ENCODE measurements at regions not wholly inside any gene's neighbourhood (a gene's known extent, or its start where the extent isn't known, plus 50 kb on each side); places are given as distances from the start of the nearest gene placed in this dataset.
"Not testable (repeated sequence)": the region's sequence is repeated elsewhere in the genome, so short reads cannot be mapped to it uniquely, and the experiment has no call there.

- peak; percentile 35; the same call in 1 of the 2 replicates for TF ChIP-seq ISL1 (CRISPR knock-in tag; IDR thresholded peaks at IDR 0.05)
- TF ChIP-seq ZC3H10 (CRISPR knock-in tag; IDR thresholded peaks at IDR 0.05): no peak
- ATAC-seq: no peak
Observed at GRCh38 chr7:41403291-41403690, 299.6 kb downstream of the INHBA start.

GRCh38 chr7:41401833-41402232 is 301.1 kb downstream of the INHBA start:
- ATAC-seq: no peak
- TF ChIP-seq ISL1 (CRISPR knock-in tag; IDR thresholded peaks at IDR 0.05) (no peak), ZNF8 (CRISPR knock-in tag; IDR thresholded peaks at IDR 0.05) (no peak), SNAI2 (CRISPR knock-in tag; IDR thresholded peaks at IDR 0.05) (no peak), ZFP3 (CRISPR knock-in tag; IDR thresholded peaks at IDR 0.05) (no peak)

GRCh38 chr7:41399171-41399570 is 303.7 kb downstream of the INHBA start:
- TF ChIP-seq CSRNP3 (CRISPR knock-in tag; IDR thresholded peaks at IDR 0.05): no peak
- TF ChIP-seq TSHZ2 (CRISPR knock-in tag; IDR thresholded peaks at IDR 0.05): no peak
- TF ChIP-seq ZNF8 (CRISPR knock-in tag; IDR thresholded peaks at IDR 0.05): no peak
- TF ChIP-seq ZFP30 (CRISPR knock-in tag; IDR thresholded peaks at IDR 0.05): no peak
- no peak for ATAC-seq

GRCh38 chr7:41391818-41392217 is 311.1 kb downstream of the INHBA start:
- TF ChIP-seq CSDC2 (CRISPR knock-in tag; IDR thresholded peaks at IDR 0.05) (no peak), OSR1 (CRISPR knock-in tag; IDR thresholded peaks at IDR 0.05) (no peak), ZC3H10 (CRISPR knock-in tag; IDR thresholded peaks at IDR 0.05) (no peak), POU6F1 (CRISPR knock-in tag; IDR thresholded peaks at IDR 0.05; ENCODE audit: borderline replicate concordance, low read depth) (no peak), ZFP30 (CRISPR knock-in tag; IDR thresholded peaks at IDR 0.05) (no peak), ZFP3 (CRISPR knock-in tag; IDR thresholded peaks at IDR 0.05) (no peak), TSHZ2 (CRISPR knock-in tag; IDR thresholded peaks at IDR 0.05) (no peak), ZNF70 (CRISPR knock-in tag; IDR thresholded peaks at IDR 0.05) (no peak), PPARA (CRISPR knock-in tag; IDR thresholded peaks at IDR 0.05; ENCODE audit: borderline replicate concordance) (no peak), PATZ1 (CRISPR knock-in tag; IDR thresholded peaks at IDR 0.05; ENCODE audit: borderline replicate concordance) (no peak), GLIS3 (CRISPR knock-in tag; IDR thresholded peaks at IDR 0.05) (no peak), ZNF8 (CRISPR knock-in tag; IDR thresholded peaks at IDR 0.05) (no peak), TCF4 (CRISPR knock-in tag; IDR thresholded peaks at IDR 0.05; ENCODE audit: borderline replicate concordance) (no peak), CREB5 (CRISPR knock-in tag; IDR thresholded peaks at IDR 0.05; ENCODE audit: low read depth) (no peak), BACH2 (CRISPR knock-in tag; IDR thresholded peaks at IDR 0.05; ENCODE audit: borderline replicate concordance) (no peak), ESRRG (CRISPR knock-in tag; IDR thresholded peaks at IDR 0.05) (no peak)
- ATAC-seq: no peak

- ATAC-seq: not testable (repeated sequence)
Observed at GRCh38 chr7:41388933-41389332, 314.0 kb downstream of the INHBA start.

Measured in SK-N-SH treated with all-trans-retinoic acid at 6 μM for 48 hours (cell line).